ENCODE measurements at regions not wholly inside any gene's neighbourhood (a gene's known extent, or its start where the extent isn't known, plus 50 kb on each side); places are given as distances from the start of the nearest gene placed in this dataset.
"Not testable (repeated sequence)": the region's sequence is repeated elsewhere in the genome, so short reads cannot be mapped to it uniquely, and the experiment has no call there.

DNA sequence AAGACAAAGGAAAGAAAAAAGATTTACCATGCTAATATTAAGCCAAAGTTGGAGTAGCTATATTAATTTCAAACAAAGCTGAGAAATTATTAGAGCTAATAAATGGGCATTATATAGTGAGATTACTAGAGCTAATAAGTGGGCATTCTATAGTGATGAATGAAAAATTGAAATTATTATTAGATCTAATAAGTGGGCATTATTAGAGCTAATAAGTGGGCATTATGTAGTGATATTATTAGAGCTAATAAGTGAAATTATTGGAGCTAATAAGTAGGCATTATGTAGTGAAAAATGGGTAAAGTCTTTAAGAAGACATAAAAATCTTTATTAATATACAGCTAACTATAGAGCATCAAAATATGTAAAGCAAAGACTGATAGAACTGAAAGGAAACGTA lies 745.7 kb downstream of the TRIB2 start:
- no peak for DNase-seq

DNA sequence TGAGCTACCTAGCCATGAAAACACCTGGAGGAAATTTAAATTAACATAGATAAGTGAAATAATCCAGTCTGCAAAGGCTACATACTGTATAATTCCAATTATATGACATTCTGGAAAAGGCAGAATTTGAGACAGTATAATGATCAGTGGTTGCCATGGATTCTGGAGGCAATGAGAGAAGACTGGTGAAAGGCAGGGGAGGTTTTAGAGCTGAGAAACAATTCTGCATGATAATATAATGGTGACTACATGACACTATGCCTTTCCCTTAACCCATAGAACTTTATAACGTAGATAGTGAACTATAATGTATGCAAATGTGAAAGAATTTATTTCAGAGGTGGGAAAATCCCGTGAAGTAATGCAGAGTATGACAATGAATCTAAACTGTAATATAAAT lies 749.3 kb downstream of the TRIB2 start:
- no peak for DNase-seq

DNA sequence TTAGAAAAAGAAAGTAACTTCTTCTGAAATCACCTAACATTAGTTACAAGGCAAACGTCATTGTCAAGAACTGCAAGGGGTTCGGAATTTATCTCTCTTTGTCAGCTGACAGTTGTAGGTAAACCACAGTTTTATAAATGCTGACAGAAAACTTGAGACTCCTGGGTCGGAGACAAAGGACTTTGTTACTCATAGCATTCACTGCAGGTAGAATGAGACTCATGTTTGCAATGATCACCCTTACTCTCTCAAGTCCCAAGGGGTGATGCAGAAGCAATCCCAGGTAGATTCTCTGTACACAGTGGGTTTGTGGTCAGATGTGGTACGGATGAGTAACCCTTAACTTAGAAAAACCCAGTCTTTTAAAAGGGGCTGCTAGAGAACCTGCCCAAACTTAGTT lies 757.8 kb downstream of the TRIB2 start:
- DNase-seq: no peak

DNA sequence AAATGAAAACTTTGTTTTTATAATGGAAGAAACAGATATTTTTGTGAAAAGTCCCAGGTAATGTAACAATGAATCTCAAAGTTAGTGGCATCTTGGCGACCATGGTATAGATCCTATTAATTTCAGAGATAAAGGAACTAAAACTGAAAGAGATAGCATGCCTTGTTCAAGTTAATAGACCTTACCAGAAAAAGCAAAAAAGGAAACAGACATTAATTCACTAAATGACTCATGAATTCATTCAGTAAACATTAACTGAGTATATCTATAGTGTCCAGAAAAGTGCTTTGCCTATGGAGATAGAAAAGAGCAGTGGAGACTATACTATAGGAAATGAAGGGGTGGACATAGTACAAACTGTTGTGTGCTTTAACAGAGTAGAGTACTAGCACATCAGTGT lies 763.3 kb downstream of the TRIB2 start:
- no peak for DNase-seq

DNA sequence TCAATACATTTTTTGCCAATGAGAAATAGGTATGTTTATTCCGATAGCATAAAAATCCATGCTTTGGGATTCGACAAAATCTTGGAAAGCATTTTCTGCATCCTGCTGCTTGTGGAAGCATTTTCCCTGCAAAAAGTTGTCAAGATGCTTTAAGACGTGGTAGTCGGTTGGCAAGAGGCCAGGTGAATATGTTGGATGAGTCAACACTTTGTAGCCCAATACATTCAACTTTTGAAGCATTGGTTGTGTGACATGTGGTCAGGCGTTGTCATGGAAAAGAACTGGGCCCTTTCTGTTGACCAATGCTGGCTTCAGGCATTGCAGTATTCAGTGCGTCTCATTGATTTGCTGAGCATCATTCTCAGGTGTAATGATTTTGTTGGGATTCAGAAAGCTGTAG lies 764.5 kb downstream of the TRIB2 start:
- DNase-seq: no peak

DNA sequence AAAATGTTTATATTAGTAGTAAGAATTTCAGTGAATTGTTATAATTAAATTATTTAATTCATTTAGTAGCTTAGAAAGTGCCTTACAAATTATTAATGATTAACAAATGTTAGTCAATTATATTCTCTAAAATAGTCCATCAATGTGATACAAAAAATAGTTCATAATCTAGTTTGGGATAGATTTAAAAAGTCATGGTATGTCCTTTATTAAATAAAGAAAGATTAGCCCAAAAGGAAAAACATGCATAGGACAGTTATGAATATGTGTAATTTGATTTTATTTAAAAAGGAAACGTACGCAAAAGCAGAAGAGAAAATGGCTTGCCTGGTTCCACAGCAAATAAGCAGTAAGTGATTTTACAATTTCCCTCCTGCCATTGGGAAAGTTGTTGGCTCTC lies 768.5 kb downstream of the TRIB2 start:
- no peak for DNase-seq

DNA sequence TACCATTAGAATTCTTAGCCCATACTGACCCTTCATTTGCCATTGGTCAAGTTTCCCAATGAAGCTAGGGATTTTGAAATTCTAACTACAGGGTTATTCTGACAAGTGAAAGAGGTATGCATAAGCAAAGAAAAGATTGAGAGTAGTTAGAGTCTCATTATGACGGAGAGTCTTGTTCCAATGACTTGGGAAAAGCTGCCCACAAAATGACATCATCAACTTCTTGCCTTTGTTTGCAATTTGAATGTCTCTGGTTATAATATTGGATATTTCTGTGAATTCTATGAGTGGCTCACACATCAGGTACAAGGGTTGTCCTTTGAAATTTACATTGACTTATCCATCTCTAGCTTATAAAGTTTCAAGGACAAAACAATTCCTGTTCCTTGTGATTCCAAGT lies 772.2 kb downstream of the TRIB2 start:
- DNase-seq: no peak

DNA sequence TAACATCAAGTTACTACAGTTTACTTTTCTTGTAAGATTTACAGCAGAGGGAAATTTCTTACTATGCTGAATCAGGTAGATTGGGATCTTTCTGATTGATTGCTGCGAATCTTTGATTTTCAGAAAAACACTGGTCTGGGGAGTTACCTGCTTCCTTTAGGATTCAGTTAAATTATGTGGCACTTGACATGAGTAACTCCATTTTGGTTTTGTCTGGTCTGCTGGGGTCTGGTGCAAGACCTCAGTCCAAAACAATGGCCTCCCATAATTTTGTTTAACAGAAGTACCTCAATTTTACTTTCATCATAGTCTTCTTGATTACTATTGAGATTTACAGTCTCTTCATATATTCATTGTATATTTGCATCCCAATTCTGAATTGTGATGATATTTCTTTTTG lies 775.5 kb downstream of the TRIB2 start:
- no peak for DNase-seq

DNA sequence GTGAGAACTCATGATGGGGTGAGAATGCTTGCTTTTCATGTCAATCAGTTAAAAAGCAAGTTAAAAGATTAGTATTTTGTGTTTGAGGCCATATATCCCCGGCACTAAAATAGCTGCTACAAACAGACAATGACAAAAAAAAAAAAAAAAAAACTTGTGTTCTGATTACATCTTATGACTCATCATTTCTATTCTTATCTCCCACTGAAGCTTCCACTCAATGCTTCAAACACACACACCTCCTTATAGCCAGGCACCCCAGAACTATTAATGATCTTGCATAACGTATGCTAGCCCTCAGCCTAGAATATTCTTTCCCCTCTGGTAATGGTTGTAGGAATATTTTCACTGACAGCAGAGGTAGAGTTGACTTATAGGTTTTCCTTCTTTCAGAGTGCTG lies 778.3 kb downstream of the TRIB2 start:
- no peak for DNase-seq

DNA sequence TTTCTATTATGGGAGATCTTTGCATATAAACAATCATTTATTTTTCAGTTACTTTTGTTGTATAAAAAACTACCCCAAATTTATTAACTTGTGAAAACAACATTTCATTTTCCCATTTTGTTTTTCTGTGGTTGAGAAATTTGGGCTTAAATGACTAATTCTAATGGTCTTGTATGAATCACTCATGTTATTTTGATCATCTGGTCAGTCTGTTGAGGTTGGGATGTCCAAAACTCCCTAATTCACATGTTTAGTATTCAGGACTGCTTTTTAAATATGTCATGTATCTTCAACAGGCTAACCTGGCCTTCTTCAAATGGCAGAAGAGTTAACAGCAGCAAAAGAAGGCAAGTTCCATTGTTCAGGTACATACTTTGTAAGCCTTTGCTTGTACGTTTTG lies 788.1 kb downstream of the TRIB2 start:
- no peak for DNase-seq

DNA sequence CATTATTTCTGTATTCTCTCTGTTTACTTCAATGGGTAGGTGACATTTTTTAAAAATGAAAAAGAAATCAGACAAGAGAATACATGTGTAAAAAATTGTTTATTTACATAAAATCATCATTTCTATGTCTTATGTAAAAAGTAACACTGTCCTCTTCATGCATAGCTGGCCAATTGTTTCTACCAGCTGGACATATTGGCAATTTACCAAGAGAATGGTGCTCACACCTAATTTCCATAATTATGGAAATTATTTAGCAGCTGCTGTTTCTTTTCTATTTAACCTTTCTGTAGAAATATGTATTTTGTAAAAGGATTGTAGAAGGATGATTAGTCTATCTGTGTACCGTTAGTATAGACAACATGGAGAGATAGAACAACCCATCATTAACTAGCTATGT lies 791.9 kb downstream of the TRIB2 start:
- no peak for DNase-seq

DNA sequence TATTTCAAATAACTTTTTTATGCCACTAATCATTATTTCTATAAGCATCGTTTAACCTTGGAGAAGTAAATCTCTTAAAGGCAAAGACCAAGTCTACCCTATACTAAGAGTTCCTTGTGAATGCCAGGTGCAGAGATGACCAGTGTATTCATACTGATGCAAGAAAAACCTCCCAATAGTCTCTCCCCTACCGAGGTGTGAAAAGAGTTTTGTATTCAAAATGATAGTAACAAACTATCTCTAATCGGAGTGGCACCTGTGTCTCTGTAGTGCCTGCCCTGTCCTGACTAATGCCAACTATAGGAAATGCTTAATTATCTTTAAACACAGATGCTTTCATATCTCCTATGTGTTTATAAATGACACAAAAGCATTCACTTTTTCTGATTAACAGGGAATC lies 798.5 kb downstream of the TRIB2 start:
- no peak for DNase-seq

DNA sequence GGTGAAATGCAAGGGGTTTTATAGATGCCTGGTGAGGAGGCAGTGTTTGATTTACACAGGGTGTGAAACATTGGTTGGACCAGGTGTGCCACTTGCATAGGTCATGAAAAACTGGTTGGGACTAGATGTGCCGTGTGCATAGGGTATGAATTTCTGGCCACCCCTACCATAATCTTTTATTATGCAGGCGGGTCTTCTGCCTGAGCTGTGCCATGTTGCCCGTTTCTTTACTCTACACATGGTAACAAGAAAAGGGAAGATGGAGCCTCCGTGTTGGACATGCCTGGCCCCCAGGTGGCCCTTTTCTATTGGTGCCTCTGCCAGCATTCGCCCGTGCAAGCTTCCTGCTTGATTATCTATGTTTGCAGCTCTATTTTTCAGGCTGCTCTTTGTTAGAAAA lies 805.4 kb downstream of the TRIB2 start:
- DNase-seq: no peak

DNA sequence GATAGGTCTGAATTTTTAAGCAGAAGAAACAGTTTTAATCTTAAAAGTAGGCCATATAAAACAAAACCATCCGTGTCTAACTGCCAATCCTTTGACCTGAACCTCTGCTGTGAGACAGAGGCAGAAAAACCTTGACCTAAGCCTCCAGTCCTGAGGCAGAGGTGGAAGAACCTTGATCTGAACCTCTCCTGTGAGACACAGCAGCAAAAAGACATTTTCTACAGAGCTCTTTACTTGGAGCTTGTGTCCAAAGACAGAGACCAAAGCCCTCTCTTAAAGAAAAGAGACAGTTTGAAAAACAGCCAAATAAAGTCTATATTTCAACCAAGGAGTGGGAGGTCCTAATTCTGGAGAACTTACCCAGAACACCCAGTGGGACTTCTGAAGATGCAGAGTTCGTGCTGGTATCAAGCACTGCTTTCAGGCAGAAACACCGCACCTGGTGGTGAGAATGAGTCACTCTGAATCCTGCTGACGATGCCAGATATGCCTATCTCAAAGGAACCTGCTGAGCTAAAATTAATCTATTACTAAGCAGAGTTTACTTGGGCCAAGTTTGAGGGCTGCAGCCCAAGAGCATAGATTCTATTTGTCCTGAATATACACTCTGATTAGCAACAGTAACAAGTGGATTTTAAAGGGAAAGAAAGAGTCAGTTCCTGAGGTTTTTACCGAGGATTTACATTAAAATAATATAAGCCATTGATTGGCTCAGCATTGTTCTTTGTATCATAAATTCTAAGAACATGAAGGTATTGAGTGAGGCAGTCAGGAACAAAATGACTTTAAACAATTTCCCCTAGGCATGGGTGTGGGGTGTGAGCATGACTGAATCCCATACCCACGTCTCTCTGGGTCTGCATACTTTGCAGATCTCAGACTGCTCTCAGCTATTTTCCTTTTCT lies 806.4 kb downstream of the TRIB2 start:
- no peak for DNase-seq

DNA sequence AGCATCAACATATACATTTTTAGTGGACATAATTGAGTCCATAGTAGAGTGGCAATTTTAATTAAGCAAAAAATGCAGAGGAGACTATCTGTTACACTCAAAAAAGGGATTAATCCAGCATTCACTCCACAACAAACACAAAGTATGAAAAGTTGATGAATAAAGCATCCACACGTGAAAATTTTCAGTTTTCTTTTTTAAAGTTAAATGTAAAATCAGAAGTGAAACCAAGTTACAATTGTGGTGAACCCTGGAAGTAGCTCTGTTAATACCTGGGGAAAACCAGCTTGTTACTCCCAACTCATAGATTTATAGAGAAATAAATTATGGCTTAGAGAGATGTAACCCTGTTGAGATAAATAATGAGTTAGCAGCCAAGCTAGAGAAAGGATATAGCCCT lies 807.8 kb downstream of the TRIB2 start:
- no peak for DNase-seq

DNA sequence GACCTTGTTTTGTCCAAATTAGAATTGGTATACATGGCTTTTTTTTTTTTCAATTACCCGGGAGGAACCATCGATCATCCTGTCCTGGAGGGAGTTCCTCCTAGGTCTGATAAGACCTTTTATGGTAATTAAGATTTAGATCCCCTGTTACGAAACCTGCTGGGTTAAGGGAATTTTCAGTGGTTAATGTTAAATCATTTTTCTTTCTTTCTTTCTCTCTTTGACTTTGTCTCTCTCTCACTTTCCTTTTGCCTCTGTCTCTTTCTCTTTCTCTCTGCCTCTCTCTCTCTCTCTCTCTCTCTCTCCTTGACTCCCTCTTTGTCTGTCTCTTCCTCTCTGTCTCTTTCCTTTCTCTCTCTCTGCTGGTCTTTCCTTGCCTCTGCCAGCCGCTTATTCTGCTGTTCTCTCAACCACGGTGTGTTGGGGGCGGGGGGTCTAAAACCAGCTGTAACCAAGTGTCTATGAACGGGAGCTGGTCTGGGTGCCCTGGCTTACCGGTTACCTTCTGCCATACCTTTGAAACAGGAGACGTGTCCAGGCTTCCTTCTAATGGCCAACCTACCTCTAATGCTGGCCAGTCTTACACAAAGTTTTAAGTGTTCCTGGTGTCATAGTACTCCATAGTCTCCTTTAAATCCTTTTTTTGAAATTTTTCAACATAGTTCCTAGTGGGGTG lies 815.1 kb downstream of the TRIB2 start:
- not testable (repeated sequence) for DNase-seq

DNA sequence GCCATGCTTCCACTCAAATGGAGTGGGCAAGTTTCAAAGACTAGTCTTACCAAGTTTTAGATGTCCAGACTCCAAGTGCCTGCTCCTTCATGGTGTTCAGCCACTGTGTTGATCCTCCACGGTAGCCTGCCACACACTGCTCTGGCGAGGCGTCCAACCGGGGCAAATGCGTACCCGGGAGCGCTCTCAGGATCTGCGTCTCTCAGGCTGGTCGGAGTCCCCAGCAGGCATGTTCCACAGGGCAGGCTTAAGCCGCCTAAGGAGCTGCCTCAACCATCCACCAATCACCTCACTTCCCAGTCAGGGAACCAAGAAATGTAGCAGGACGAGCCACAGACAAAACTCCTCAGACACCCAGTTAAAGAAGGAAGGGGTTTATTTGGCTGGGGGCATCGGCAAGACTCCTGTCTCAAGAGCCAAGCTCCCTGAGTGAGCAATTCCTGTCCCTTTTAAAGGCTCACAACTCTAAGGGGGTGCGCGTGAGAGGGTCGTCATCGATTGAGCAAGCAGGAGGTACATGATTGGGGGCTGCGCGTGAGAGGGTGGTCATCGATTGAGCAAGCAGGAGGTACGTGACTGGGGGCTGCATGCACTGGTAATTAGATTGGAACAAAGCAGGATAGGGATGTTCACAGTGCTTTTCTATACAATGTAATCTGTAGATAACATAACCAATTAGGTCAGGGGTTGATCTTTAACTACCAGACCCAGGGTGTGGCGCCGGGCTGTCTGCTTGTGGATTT lies 816.2 kb downstream of the TRIB2 start:
- not testable (repeated sequence) for DNase-seq

DNA sequence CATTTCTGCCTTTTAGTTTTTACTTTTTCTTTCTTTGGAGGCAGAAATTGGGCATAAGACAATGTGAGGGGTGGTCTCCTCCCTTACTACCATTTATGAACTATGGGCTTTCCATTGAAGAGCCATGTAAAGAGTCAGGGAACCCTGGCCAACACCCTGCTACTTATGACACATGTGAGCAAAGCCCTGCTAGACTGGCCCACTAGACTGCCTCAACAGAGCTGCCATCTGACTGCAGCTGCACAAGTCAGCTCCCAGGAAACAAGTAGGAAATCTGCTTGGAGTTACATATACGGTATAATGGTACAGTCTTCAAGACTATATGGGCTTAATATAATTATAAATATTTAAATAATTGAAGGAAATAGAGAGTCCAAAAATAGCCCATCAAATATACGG lies 816.8 kb downstream of the TRIB2 start:
- DNase-seq: no peak

DNA sequence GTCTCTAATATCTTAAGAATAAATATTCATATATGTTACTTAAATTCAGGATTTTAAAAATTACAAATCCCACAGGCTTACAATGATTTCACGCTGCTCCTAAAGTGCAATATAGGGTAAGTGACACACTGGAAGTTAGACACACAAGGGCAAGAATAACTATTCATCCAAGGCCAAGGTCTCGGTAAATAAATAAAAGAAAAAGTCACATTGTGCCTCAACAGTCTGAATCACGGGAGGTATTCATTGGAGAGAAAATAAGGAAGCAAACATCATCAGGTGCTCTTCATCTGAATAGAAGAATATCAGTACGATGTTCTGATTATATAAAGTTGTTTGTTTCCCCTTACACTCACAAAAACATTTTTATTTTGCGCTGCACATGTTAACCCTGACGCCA lies 820.2 kb downstream of the TRIB2 start:
- DNase-seq: no peak

DNA sequence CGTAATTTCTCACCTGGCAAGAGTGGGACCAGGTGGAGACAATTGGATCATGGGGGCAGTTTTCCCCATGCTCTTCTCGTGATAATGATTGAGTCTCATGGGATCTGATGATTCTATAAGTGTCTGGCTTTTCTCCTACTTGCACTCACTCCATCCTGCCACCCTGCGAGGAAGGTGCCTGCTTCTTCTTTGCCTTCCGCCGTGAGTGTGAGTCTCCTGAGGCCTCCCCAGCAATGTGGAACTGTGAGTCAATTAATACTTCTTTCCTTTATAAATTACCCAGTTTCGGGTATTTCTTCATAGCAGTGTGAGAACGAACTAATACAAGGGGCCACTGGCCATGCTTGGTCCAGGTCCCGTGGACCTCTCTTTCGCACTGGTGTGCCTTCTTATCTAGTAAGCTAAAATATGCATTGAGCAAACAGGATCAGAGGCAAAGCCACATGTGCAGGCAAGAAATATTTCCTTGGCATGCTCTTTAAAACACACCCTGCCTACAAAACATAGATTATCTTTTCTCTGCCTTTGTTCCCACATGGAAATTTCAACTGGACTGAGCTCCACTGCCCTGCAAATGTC lies 821.1 kb downstream of the TRIB2 start:
- no peak for DNase-seq

DNA sequence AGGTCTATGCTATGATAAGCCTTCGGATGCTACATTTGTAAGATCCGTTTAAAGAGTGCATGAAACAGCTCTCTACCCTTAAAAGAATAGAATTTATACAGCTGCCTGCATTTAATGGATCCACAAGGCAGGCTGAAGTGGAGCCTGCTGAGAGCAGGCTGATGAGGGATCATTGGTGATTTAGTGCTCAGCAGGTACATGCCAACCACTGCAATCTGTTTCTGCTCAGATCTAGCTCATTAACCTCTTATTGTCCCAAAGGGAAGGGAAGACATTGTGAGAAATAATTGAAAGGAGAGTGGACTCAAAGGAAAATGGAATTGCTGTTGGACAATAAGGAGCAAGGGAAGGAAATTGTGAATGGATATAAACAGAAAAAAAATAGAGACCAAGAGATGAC lies 822.6 kb downstream of the TRIB2 start:
- DNase-seq: no peak

DNA sequence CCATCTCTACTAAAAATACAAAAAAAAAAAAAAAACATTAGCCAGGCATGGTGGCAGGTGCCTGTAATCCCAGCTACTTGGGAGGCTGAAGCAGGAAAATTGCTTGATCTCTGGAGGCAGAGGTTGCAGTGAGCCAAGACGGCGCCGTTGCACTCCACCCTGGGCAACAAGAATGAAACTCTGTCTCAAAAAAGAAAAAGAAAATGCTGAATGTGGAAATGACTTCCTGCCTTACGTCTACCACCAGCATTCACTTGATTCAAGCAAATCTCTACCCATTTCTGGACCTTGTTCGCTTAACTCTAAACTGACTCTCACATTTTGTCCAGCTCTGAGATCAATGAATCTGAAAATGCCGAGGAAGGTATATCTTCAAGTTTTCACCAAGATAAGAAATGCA lies 825.3 kb downstream of the TRIB2 start:
- no peak for DNase-seq

DNA sequence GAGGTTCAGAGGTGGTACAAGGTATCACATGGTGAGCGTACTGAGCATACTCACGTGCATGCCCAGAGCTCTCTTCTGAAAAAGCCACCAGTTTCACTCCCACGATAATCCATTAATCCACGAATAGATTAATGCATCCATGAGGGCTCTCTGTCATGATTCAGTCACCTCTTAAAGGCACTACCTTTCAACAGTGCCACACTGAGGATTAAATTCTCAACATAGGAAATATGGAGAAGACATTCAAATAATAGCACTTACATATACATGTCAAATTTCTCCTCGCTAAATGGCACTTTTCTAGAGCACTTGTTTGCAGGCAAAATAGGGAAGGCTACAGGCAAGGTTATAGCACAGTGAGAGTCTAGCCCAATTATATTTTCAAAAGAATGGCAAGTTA lies 825.9 kb downstream of the TRIB2 start:
- no peak for DNase-seq

All from effector CD4-positive, alpha-beta T cell (primary cell).